HG02642 (cell line): ENCODE measurements at regions not wholly inside any gene's neighbourhood (a gene's known extent, or its start where the extent isn't known, plus 50 kb on each side); places are given as distances from the start of the nearest gene placed in this dataset.

Source experiments
- ATAC-seq: cut with Tn5 transposase; IDR thresholded peaks from one replicate; pipeline ENCODE4 v1.9.1; 2021; ENCODE audit warnings: mild to moderate bottlenecking; ENCODE audit not compliant: unreplicated experiment, poor library complexity

DNA sequence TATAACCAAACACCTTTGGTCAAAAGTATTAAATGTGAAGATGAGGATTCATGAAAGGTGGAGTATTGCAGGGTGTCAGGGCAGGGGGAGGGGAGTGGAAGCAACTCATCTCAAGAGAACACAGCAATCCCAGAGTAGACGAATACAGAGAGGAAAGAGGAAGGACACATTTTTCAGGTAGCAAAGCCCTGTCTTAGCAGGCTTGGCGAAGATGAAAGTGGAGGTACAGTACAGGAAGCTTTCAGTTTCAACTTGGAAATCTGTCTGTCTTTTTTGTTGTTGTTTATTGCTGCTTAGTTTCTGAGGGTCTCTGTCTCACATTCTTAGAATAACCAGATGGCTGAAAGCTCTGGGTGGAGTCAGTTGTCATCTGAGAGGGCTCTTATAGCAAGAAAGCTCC lies 80.8 kb upstream of the GPR149 start:
- no peak for ATAC-seq

- no peak for ATAC-seq
Measured at GRCh38 chr3:154507727-154508126, 77.7 kb upstream of the GPR149 start.

DNA sequence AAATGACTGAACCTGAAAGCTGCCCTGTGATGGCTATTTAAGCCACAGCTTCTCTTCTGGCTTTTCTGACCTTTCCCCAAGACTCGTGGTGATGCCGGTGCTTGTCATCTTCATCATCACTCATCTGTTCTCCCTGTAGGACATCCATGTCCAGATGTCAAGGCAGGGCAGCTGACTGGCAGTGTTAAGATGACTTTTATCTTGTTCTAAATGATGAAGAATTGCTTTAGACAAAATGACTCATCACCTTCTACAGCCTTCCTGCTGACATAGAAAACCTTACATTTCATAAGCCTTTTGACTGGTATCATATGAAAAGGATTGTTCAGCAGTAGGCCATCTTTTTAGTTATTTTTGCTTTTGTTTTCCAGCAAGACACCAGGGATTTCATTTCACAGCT lies 67.0 kb upstream of the GPR149 start:
- no peak for ATAC-seq

- no peak for ATAC-seq
Measured at GRCh38 chr3:154496540-154496939, 66.5 kb upstream of the GPR149 start.

DNA sequence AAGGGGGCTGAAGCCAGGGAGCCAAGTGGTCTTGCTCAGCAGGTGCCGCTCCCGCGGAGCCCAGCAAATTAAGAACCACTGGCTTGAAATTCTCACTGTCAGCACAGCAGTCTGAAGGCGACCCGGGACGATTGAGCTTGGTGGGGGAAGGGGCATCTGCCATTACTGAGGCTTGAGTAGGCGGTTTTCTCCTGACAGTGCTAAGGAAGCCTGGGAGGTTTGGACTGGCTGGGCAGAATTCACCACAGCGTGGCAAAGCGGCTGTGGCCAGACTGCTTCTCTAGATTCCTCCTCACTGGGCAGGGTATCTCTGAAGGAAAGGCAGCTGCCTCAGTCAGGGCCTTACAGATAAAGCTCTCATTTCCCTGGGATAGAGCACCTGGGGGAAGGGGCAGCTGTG lies 57.0 kb upstream of the GPR149 start:
- no peak for ATAC-seq

DNA sequence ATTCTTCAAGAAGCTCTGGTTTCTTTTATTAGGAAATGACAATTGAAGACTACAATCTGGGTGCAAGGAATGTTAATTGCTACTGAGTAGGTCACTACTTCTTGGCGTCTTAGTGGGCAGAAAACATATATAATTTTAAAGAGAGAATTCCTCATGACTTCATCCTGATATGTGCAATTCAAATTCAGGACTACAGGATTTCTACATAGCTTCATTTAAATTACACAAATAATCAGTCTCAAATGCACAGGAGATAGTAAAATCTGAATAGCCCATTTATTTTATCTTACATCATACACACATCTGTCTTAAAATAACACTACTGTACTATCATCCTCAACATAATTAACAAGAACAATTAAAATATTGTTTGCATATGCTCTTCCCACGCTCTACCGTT lies 52.5 kb upstream of the GPR149 start:
- ATAC-seq: no peak

DNA sequence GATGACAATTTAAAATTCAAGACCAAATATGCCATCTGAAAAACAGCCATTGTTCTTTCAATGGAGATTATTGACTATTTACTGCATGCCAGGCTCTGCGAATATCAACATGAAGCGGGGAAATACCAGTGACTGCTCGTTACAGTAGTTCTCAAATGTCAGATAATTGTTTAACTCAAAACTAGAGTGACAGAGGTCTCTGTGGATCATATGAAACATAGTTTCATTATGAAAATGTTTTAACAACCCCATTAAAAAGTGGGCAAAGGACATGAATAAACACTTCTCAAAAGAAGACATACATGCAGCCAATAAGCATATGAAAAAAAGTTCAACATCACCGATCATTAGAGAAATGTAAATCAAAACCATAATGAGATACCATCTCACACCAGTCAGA lies 50.0 kb upstream of the GPR149 start:
- ATAC-seq: no peak
